ENCODE measurements at regions not wholly inside any gene's neighbourhood (a gene's known extent, or its start where the extent isn't known, plus 50 kb on each side); places are given as distances from the start of the nearest gene placed in this dataset.

- no peaks in the 10 kb centered on the region for H3K36me3 ChIP-seq
- no peak overlapping the region for H3K4me3 ChIP-seq
- TF ChIP-seq, protein P1, sequence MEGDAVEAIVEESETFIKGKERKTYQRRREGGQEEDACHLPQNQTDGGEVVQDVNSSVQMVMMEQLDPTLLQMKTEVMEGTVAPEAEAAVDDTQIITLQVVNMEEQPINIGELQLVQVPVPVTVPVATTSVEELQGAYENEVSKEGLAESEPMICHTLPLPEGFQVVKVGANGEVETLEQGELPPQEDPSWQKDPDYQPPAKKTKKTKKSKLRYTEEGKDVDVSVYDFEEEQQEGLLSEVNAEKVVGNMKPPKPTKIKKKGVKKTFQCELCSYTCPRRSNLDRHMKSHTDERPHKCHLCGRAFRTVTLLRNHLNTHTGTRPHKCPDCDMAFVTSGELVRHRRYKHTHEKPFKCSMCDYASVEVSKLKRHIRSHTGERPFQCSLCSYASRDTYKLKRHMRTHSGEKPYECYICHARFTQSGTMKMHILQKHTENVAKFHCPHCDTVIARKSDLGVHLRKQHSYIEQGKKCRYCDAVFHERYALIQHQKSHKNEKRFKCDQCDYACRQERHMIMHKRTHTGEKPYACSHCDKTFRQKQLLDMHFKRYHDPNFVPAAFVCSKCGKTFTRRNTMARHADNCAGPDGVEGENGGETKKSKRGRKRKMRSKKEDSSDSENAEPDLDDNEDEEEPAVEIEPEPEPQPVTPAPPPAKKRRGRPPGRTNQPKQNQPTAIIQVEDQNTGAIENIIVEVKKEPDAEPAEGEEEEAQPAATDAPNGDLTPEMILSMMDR (IDR thresholded peaks at IDR 0.05): no peak
- DNase-seq (ENCODE audit: low spot score) (no peak), ATAC-seq (ENCODE audit: insufficient number of reproducible peaks, low FRiP score, low read depth) (no peak)
- no peaks in the 10 kb centered on the region for H3K9me3 ChIP-seq
- no peaks in the 10 kb centered on the region for H3K4me1 ChIP-seq (ENCODE audit: control insufficient read depth in 1 of 2, low read depth in 2 of 2)
- no peak overlapping the region for H3K27ac ChIP-seq
- H3K27me3 ChIP-seq (replicated peaks; ENCODE audit: insufficient read depth): no peaks in the 10 kb centered on the region
Observed at GRCh38 chr2:16248571-16249105, 308.3 kb downstream of the MYCN start.

GRCh38 chr2:16247326-16248122 lies 307.2 kb downstream of the MYCN start:
- Histone ChIP-seq H3K36me3 (no peaks in the 10 kb centered on the region), H3K4me3 (no peak overlapping the region), H3K27me3 (replicated peaks; ENCODE audit: insufficient read depth) (no peaks in the 10 kb centered on the region), H3K9me3 (no peaks in the 10 kb centered on the region), H3K4me1 (ENCODE audit: control insufficient read depth in 1 of 2, low read depth in 2 of 2) (no peaks in the 10 kb centered on the region), H3K27ac (no peak overlapping the region)
- DNase-seq (ENCODE audit: low spot score) (no peak), ATAC-seq (ENCODE audit: insufficient number of reproducible peaks, low FRiP score, low read depth) (no peak)
- TF ChIP-seq, protein P1 (IDR thresholded peaks at IDR 0.05): no peak

GRCh38 chr2:16246911-16247310 lies 306.6 kb downstream of the MYCN start:
- Histone ChIP-seq H3K36me3 (no peaks in the 10 kb centered on the region), H3K27ac (no peak overlapping the region), H3K9me3 (no peaks in the 10 kb centered on the region), H3K27me3 (replicated peaks; ENCODE audit: insufficient read depth) (no peaks in the 10 kb centered on the region), H3K4me1 (ENCODE audit: control insufficient read depth in 1 of 2, low read depth in 2 of 2) (no peaks in the 10 kb centered on the region), H3K4me3 (no peak overlapping the region)
- TF ChIP-seq, protein P1 (IDR thresholded peaks at IDR 0.05): no peak
- ATAC-seq (ENCODE audit: insufficient number of reproducible peaks, low FRiP score, low read depth): no peak
- no peak for DNase-seq (ENCODE audit: low spot score)

DNA sequence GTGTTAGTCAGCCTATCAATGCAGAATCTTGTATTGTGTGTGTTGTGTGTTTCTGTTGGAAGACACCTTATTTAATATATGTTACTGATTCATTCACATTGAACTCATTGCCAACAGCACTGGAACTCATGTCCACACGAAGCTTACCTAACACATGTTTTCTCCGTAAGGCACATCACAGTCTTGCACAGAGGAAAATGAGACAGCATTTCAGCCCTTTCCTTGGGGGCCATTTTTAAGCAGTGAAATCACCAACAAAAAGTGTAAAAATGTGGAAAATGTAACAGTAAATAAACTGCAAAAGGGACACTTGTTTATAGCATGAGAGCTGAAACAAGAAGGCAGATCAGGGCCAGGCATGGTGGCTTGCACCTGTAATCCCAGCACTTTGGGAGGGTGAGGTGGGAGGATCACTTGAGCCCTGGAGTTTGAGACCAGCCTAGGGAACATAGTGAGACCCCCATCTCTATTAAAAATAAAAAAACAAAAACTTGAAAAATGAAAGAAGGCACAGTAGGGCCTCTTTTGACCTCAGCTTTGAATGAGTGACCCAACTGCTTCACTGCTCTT lies 306.0 kb downstream of the MYCN start:
- TF ChIP-seq, protein P1 (IDR thresholded peaks at IDR 0.05): no peak
- no peak for ATAC-seq (ENCODE audit: insufficient number of reproducible peaks, low FRiP score, low read depth)
- no peak overlapping the region for H3K4me3 ChIP-seq
- DNase-seq (ENCODE audit: low spot score): no peak
- H3K36me3 ChIP-seq: no peaks in the 10 kb centered on the region
- no peaks in the 10 kb centered on the region for H3K4me1 ChIP-seq (ENCODE audit: control insufficient read depth in 1 of 2, low read depth in 2 of 2)
- no peaks in the 10 kb centered on the region for H3K9me3 ChIP-seq
- H3K27me3 ChIP-seq (replicated peaks; ENCODE audit: insufficient read depth): no peaks in the 10 kb centered on the region
- H3K27ac ChIP-seq: no peak overlapping the region

DNA sequence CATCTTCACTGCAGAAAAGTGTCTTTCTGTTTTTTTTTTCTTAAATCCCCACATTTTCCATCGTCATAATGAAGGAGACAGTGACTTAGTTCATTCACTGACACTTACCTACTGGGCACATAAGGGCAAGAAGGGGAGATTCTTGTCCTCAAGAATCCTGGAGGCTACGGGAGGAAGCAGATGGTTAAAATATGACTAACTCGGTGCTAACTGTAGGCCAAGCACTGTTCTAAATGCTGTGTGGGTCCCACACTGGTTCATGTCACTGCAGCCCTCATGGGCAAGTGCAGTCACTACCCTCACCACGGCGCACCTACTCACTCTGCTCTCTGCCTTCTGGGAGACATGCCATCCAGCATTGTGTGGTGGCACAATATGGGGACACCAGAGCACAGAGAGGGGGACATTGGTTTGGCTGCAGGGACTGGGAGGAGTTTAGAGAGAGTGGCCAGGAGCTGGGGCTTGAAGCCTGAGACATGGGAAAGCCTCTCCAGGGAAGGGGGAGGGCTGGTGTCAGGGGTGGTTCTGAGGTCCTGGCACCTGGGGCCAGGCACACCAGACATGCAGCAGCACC lies 305.2 kb downstream of the MYCN start:
- no peak for ATAC-seq (ENCODE audit: insufficient number of reproducible peaks, low FRiP score, low read depth)

More for the DNA sequence above, 305.2 kb downstream of the MYCN start:
- no peaks in the 10 kb centered on the region for H3K9me3 ChIP-seq
- no peaks in the 10 kb centered on the region for H3K4me1 ChIP-seq (ENCODE audit: control insufficient read depth in 1 of 2, low read depth in 2 of 2)
- no peak overlapping the region for H3K27ac ChIP-seq
- no peak overlapping the region for H3K4me3 ChIP-seq
- H3K36me3 ChIP-seq: no peaks in the 10 kb centered on the region
- H3K27me3 ChIP-seq (replicated peaks; ENCODE audit: insufficient read depth): no peaks in the 10 kb centered on the region
- DNase-seq (ENCODE audit: low spot score): no peak
- TF ChIP-seq, protein P1 (IDR thresholded peaks at IDR 0.05): no peak
